ENCODE measurements at regions not wholly inside any gene's neighbourhood (a gene's known extent, or its start where the extent isn't known, plus 50 kb on each side); places are given as distances from the start of the nearest gene placed in this dataset.

- TF ChIP-seq CTCF (IDR thresholded peaks at IDR 0.05) (no peak), POLR2AphosphoS5 (IDR thresholded peaks at IDR 0.05) (no peak), EP300 (IDR thresholded peaks at IDR 0.05) (no peak), POLR2A (IDR thresholded peaks at IDR 0.05) (no peak)
Observed at GRCh38 chr14:46368275-46368674, 283.3 kb downstream of the RPL10L start.
